NT2/D1 (cell line): ENCODE measurements at regions not wholly inside any gene's neighbourhood (a gene's known extent, or its start where the extent isn't known, plus 50 kb on each side); places are given as distances from the start of the nearest gene placed in this dataset.

Experiments
- YY1 ChIP-seq: IDR thresholded peaks from 2 replicates; pipeline ENCODE4 v1.6.1; 2011; ENCODE audit not compliant: insufficient read length, insufficient read depth
- ZNF274 ChIP-seq: IDR thresholded peaks from 2 replicates; pipeline ENCODE4 v1.6.1; 2011; ENCODE audit warnings: mild to moderate bottlenecking, low read depth, low read length

- no peak for TF ChIP-seq ZNF274
- no peak for TF ChIP-seq YY1
These were observed 462.3 kb downstream of the OMA1 start for GRCh38 chr1:58084266-58084665.
